GM12891 (cell line): ENCODE measurements at regions not wholly inside any gene's neighbourhood (a gene's known extent, or its start where the extent isn't known, plus 50 kb on each side); places are given as distances from the start of the nearest gene placed in this dataset.

Experiments used
- POLR2A ChIP-seq: IDR thresholded peaks from 2 replicates; pipeline ENCODE4 v1.6.1; 2011; ENCODE audit warnings: low read depth, low read length, control low read depth
- POLR2AphosphoS5 ChIP-seq: IDR thresholded peaks from 2 replicates; pipeline ENCODE4 v1.6.1; 2011; ENCODE audit warnings: low read depth, low read length, control low read depth
- TAF1 ChIP-seq: IDR thresholded peaks from 2 replicates; pipeline ENCODE4 v1.6.1; 2011; ENCODE audit warnings: low read depth, low read length, control low read depth

DNA sequence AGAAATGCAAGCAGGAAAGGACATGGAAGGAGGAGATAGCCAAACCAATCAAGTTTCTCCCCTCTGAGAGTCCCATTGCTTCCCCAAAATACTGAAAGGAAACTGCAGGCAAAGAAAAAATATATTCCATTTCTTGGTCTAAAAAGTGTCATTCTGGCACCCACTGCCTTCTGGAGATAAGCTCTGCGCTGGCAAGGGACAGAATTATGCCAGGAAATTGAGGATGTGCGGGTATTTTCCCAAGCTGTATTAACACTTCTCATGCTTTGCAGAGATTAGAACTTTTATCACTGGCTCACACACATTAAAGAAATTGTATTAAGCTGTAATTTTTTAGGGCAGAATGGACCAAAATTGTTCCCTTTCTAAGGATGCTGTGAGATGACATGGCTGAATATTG is 381.2 kb upstream of the DUSP10 start:
- no peak for TF ChIP-seq POLR2A
- TF ChIP-seq POLR2AphosphoS5, result no peak
- no peak for TF ChIP-seq TAF1
